ENCODE measurements at regions not wholly inside any gene's neighbourhood (a gene's known extent, or its start where the extent isn't known, plus 50 kb on each side); places are given as distances from the start of the nearest gene placed in this dataset.

DNA sequence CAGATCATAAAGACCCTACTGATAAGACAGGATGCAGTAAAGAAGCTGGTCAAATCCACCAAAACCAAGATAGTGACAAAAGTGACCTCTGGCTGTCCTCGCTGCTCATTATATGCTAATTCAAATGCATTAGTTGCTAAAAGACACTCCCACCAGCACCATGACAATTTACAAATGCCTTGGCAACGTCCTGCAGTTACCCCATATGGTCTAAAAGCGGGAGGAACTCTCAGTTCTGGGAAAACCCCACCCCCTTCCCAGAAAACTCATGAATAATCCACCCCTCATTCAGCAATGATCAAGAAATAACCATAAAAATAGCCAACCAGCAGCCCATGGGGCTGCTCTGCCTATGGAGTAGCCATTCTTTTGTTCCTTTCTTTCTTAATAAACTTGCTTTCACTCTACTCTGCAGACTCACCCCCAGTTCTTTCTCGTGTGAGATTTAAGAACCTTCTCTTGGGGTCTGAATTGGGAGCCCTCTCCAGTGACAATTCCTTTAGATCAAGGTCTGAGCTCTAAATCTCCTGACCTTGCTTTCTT lies 217.1 kb upstream of the STS start:
- Histone ChIP-seq H3K27ac (ENCODE audit: low read depth, low read length) (no peak overlapping the region), H3K27me3 (ENCODE audit: insufficient read depth, low read length) (no peaks in the 10 kb centered on the region), H3K36me3 (ENCODE audit: insufficient read depth, low read length) (no peaks in the 10 kb centered on the region), H3K4me1 (ENCODE audit: insufficient read depth, low read length) (no peaks in the 10 kb centered on the region), H2AFZ (ENCODE audit: low read length) (no peak overlapping the region), H3K4me2 (ENCODE audit: insufficient read depth, low read length) (no peak overlapping the region), H3K9me3 (ENCODE audit: low read depth, low read length) (no peaks in the 10 kb centered on the region), H3K79me2 (ENCODE audit: insufficient read depth, low read length) (no peaks in the 10 kb centered on the region), H4K20me1 (ENCODE audit: insufficient read depth, low read length) (no peaks in the 10 kb centered on the region), H3K4me3 (ENCODE audit: insufficient read depth, low read length) (no peak overlapping the region)
- TF ChIP-seq, protein P1, sequence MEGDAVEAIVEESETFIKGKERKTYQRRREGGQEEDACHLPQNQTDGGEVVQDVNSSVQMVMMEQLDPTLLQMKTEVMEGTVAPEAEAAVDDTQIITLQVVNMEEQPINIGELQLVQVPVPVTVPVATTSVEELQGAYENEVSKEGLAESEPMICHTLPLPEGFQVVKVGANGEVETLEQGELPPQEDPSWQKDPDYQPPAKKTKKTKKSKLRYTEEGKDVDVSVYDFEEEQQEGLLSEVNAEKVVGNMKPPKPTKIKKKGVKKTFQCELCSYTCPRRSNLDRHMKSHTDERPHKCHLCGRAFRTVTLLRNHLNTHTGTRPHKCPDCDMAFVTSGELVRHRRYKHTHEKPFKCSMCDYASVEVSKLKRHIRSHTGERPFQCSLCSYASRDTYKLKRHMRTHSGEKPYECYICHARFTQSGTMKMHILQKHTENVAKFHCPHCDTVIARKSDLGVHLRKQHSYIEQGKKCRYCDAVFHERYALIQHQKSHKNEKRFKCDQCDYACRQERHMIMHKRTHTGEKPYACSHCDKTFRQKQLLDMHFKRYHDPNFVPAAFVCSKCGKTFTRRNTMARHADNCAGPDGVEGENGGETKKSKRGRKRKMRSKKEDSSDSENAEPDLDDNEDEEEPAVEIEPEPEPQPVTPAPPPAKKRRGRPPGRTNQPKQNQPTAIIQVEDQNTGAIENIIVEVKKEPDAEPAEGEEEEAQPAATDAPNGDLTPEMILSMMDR (IDR thresholded peaks at IDR 0.05; ENCODE audit: extremely low read depth, low read depth, low read length): no peak
- no peak for DNase-seq (ENCODE audit: insufficient read length, low spot score, missing footprints)

DNA sequence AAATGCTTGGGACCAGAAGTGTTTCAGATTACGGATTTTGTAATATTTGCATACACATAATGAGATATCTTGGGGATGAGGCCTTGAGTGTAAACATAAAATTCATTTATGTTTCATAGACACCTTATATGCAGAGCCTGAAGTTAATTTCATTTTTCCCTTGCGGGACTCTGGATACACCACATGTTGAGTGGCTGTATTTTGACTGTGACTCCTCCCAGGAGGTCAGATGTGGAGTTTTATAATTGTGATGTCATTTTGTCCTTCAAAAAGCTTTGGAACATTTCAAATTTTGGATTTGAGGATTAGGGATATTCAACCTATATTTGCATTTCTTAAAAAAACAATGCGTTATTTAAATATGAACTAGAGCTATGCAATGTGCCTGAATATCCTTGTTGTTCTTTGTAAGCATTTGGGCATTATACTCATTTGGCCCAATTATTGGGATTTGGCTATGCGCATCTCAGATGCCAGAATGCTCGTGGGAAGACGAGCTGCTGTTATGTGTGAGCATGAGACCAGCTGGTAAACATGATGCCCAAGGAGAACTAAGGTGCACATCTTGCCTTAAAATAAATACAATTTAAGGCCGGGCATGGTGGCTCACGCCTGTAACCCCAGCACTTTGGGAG lies 223.0 kb upstream of the STS start:
- H2AFZ ChIP-seq (ENCODE audit: low read length): no peak overlapping the region
- no peaks in the 10 kb centered on the region for H3K36me3 ChIP-seq (ENCODE audit: insufficient read depth, low read length)
- H3K79me2 ChIP-seq (ENCODE audit: insufficient read depth, low read length): no peaks in the 10 kb centered on the region
- no peak overlapping the region for H3K27ac ChIP-seq (ENCODE audit: low read depth, low read length)
- H3K27me3 ChIP-seq (ENCODE audit: insufficient read depth, low read length): no peaks in the 10 kb centered on the region
- TF ChIP-seq, protein P1 (IDR thresholded peaks at IDR 0.05; ENCODE audit: extremely low read depth, low read depth, low read length): no peak
- DNase-seq (ENCODE audit: insufficient read length, low spot score, missing footprints): no peak
- no peaks in the 10 kb centered on the region for H3K9me3 ChIP-seq (ENCODE audit: low read depth, low read length)
- H3K4me3 ChIP-seq (ENCODE audit: insufficient read depth, low read length): no peak overlapping the region
- H4K20me1 ChIP-seq (ENCODE audit: insufficient read depth, low read length): no peaks in the 10 kb centered on the region
- H3K4me1 ChIP-seq (ENCODE audit: insufficient read depth, low read length): no peaks in the 10 kb centered on the region
- no peak overlapping the region for H3K4me2 ChIP-seq (ENCODE audit: insufficient read depth, low read length)

GRCh38 chrX:6917666-6918065 lies 229.8 kb upstream of the STS start:
- Histone ChIP-seq H2AFZ (ENCODE audit: low read length) (no peak overlapping the region), H3K36me3 (ENCODE audit: insufficient read depth, low read length) (no peaks in the 10 kb centered on the region), H3K4me3 (ENCODE audit: insufficient read depth, low read length) (no peak overlapping the region), H4K20me1 (ENCODE audit: insufficient read depth, low read length) (no peaks in the 10 kb centered on the region), H3K4me2 (ENCODE audit: insufficient read depth, low read length) (no peak overlapping the region), H3K79me2 (ENCODE audit: insufficient read depth, low read length) (no peaks in the 10 kb centered on the region), H3K27ac (ENCODE audit: low read depth, low read length) (no peak overlapping the region), H3K9me3 (ENCODE audit: low read depth, low read length) (no peaks in the 10 kb centered on the region), H3K4me1 (ENCODE audit: insufficient read depth, low read length) (no peaks in the 10 kb centered on the region), H3K27me3 (ENCODE audit: insufficient read depth, low read length) (no peaks in the 10 kb centered on the region)
- TF ChIP-seq, protein P1 (IDR thresholded peaks at IDR 0.05; ENCODE audit: extremely low read depth, low read depth, low read length): no peak
- DNase-seq (ENCODE audit: insufficient read length, low spot score, missing footprints): no peak

GRCh38 chrX:6910218-6910617 lies 237.3 kb upstream of the STS start:
- no peaks in the 10 kb centered on the region for H3K79me2 ChIP-seq (ENCODE audit: insufficient read depth, low read length)

More at GRCh38 chrX:6910218-6910617, 237.3 kb upstream of the STS start:
- H3K36me3 ChIP-seq (ENCODE audit: insufficient read depth, low read length): no peaks in the 10 kb centered on the region
- H3K4me2 ChIP-seq (ENCODE audit: insufficient read depth, low read length): no peak overlapping the region
- TF ChIP-seq, protein P1 (IDR thresholded peaks at IDR 0.05; ENCODE audit: extremely low read depth, low read depth, low read length): no peak
- H3K27ac ChIP-seq (ENCODE audit: low read depth, low read length): no peak overlapping the region
- H3K27me3 ChIP-seq (ENCODE audit: insufficient read depth, low read length): no peaks in the 10 kb centered on the region
- no peaks in the 10 kb centered on the region for H3K9me3 ChIP-seq (ENCODE audit: low read depth, low read length)
- no peak for DNase-seq (ENCODE audit: insufficient read length, low spot score, missing footprints)
- H2AFZ ChIP-seq (ENCODE audit: low read length): no peak overlapping the region
- no peaks in the 10 kb centered on the region for H3K4me1 ChIP-seq (ENCODE audit: insufficient read depth, low read length)
- no peaks in the 10 kb centered on the region for H4K20me1 ChIP-seq (ENCODE audit: insufficient read depth, low read length)
- H3K4me3 ChIP-seq (ENCODE audit: insufficient read depth, low read length): no peak overlapping the region

Data from osteoblast (primary cell).